ENCODE measurements at regions not wholly inside any gene's neighbourhood (a gene's known extent, or its start where the extent isn't known, plus 50 kb on each side); places are given as distances from the start of the nearest gene placed in this dataset.
"Not testable (repeated sequence)": the region's sequence is repeated elsewhere in the genome, so short reads cannot be mapped to it uniquely, and the experiment has no call there.

DNA sequence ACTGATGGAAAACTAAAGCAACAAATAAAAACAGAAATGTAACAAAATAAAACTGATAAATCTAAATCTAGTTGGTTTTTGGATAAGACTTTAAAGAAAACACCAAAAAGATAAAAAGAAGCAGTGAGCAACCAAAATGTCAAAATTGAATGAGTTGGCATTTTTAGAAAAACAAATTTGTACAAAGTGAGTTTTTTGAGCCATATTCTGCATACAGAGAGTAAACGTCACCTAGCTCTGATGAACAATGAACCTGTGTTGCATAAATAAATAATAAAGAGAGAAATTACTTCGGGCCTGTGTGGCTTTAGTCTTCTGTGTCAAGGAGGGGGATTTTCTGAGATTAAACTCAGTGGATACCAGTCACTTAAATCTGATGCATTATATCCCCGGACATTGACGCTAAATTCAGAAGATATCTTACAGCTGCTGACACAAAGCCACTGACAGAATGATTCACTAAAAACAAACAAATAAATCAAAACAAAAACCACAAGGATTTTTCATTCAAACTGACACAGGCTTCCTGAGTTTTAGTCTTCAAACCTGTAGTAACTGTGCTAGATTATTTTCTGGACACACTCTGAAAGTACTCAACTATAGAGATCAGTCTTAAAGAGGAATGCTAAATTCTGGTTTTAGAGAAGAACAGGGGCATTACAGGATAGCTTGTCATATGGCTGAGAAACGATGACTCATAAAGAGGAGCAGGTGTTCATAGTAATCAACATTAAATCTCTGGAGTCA, 403.5 kb upstream of the ST8SIA4 start:
- no peaks in the 10 kb centered on the region for H3K79me2 ChIP-seq (ENCODE audit: low read length)
- H3F3A ChIP-seq (ENCODE audit: insufficient read depth, low read length): no peaks in the 10 kb centered on the region
- H3K9me3 ChIP-seq (replicated peaks; ENCODE audit: insufficient read depth, low read length): no peaks in the 10 kb centered on the region
- no peaks in the 10 kb centered on the region for H3K4me1 ChIP-seq (ENCODE audit: low read length)
- H2AFZ ChIP-seq (ENCODE audit: low read length): no peak overlapping the region
- H3K9ac ChIP-seq (ENCODE audit: low read length): no peak overlapping the region
- H3K9me2 ChIP-seq (replicated peaks; ENCODE audit: insufficient read depth, low read length): no peaks in the 10 kb centered on the region
- TF ChIP-seq EZH2phosphoT487 (IDR thresholded peaks at IDR 0.05; ENCODE audit: low read length) (no peak), EZH2 (optimal IDR thresholded peaks at IDR 0.05; ENCODE audit: low read depth, low read length) (no peak)
- TF ChIP-seq, protein P1, sequence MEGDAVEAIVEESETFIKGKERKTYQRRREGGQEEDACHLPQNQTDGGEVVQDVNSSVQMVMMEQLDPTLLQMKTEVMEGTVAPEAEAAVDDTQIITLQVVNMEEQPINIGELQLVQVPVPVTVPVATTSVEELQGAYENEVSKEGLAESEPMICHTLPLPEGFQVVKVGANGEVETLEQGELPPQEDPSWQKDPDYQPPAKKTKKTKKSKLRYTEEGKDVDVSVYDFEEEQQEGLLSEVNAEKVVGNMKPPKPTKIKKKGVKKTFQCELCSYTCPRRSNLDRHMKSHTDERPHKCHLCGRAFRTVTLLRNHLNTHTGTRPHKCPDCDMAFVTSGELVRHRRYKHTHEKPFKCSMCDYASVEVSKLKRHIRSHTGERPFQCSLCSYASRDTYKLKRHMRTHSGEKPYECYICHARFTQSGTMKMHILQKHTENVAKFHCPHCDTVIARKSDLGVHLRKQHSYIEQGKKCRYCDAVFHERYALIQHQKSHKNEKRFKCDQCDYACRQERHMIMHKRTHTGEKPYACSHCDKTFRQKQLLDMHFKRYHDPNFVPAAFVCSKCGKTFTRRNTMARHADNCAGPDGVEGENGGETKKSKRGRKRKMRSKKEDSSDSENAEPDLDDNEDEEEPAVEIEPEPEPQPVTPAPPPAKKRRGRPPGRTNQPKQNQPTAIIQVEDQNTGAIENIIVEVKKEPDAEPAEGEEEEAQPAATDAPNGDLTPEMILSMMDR (IDR thresholded peaks at IDR 0.05; ENCODE audit: low read length): no peak
- no peaks in the 10 kb centered on the region for H3K36me3 ChIP-seq (replicated peaks; ENCODE audit: insufficient read depth, low read length)
- no peaks in the 10 kb centered on the region for H3K27me3 ChIP-seq (replicated peaks; ENCODE audit: insufficient read depth, low read length)
- no peak overlapping the region for H3K4me2 ChIP-seq (ENCODE audit: low read depth, low read length)
- no peak for DNase-seq
- H3K4me3 ChIP-seq (ENCODE audit: low read length): no peak overlapping the region
- H3K27ac ChIP-seq (ENCODE audit: low read length): no peak overlapping the region
- no peaks in the 10 kb centered on the region for H4K20me1 ChIP-seq (ENCODE audit: insufficient read depth, low read length)

DNA sequence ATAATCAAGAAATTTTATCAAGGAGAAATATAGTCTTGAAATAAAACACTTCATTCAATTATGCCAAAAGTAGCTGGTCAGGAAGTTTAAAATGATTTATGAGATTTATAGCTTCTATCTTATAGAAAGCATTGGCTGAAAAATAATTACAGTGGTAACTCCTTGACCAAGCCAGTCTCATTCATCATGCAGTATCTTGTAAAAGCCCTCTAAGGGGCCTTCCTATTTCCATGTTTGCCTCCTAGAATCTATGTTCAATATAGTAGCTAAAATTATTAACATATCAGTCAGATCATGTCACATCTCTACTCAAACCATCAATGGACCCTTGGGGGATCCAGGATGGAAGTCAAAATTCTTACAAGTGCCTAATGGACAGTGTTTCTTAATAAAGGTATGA, 393.4 kb upstream of the ST8SIA4 start:
- Histone ChIP-seq H3F3A (ENCODE audit: insufficient read depth, low read length) (no peaks in the 10 kb centered on the region), H2AFZ (ENCODE audit: low read length) (no peak overlapping the region), H3K36me3 (replicated peaks; ENCODE audit: insufficient read depth, low read length) (no peaks in the 10 kb centered on the region), H3K9me2 (replicated peaks; ENCODE audit: insufficient read depth, low read length) (no peaks in the 10 kb centered on the region), H3K4me3 (ENCODE audit: low read length) (no peak overlapping the region), H3K9ac (ENCODE audit: low read length) (no peak overlapping the region), H3K4me1 (ENCODE audit: low read length) (no peaks in the 10 kb centered on the region), H4K20me1 (ENCODE audit: insufficient read depth, low read length) (no peaks in the 10 kb centered on the region), H3K4me2 (ENCODE audit: low read depth, low read length) (no peak overlapping the region), H3K27me3 (replicated peaks; ENCODE audit: insufficient read depth, low read length) (no peaks in the 10 kb centered on the region), H3K79me2 (ENCODE audit: low read length) (no peaks in the 10 kb centered on the region), H3K27ac (ENCODE audit: low read length) (no peak overlapping the region), H3K9me3 (replicated peaks; ENCODE audit: insufficient read depth, low read length) (no peaks in the 10 kb centered on the region)
- DNase-seq: no peak
- no peak for TF ChIP-seq EZH2phosphoT487 (IDR thresholded peaks at IDR 0.05; ENCODE audit: low read length)
- TF ChIP-seq EZH2 (optimal IDR thresholded peaks at IDR 0.05; ENCODE audit: low read depth, low read length): no peak
- TF ChIP-seq, protein P1 (IDR thresholded peaks at IDR 0.05; ENCODE audit: low read length): no peak

DNA sequence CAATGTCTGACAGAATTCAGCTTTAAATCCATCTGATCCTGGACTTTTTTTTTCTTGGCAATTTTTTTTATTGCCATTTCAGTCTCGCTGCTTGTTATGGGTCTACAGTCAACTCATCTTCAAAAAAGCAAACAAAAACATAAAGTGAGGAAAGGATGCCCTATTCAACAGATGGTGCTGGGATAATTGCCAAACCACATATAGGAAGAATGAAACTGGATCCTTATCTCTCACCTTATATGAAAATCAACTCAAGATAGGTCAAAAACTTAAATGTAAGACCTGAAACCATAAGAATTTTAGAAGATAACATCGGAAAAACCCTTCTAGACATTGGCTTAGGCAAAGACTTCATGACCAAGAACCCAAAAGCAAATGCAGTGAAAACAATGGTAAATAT, 389.1 kb upstream of the ST8SIA4 start:
- Histone ChIP-seq H3K4me3 (ENCODE audit: low read length) (no peak overlapping the region), H3K4me1 (ENCODE audit: low read length) (no peaks in the 10 kb centered on the region), H3K27me3 (replicated peaks; ENCODE audit: insufficient read depth, low read length) (no peaks in the 10 kb centered on the region), H3K9me2 (replicated peaks; ENCODE audit: insufficient read depth, low read length) (no peaks in the 10 kb centered on the region), H3K27ac (ENCODE audit: low read length) (no peak overlapping the region), H3K79me2 (ENCODE audit: low read length) (no peaks in the 10 kb centered on the region), H3K4me2 (ENCODE audit: low read depth, low read length) (no peak overlapping the region), H3F3A (ENCODE audit: insufficient read depth, low read length) (no peaks in the 10 kb centered on the region), H4K20me1 (ENCODE audit: insufficient read depth, low read length) (no peaks in the 10 kb centered on the region), H2AFZ (ENCODE audit: low read length) (no peak overlapping the region), H3K9me3 (replicated peaks; ENCODE audit: insufficient read depth, low read length) (no peaks in the 10 kb centered on the region), H3K9ac (ENCODE audit: low read length) (no peak overlapping the region), H3K36me3 (replicated peaks; ENCODE audit: insufficient read depth, low read length) (no peaks in the 10 kb centered on the region)
- TF ChIP-seq EZH2phosphoT487 (IDR thresholded peaks at IDR 0.05; ENCODE audit: low read length): no peak
- no peak for TF ChIP-seq EZH2 (optimal IDR thresholded peaks at IDR 0.05; ENCODE audit: low read depth, low read length)
- TF ChIP-seq, protein P1 (IDR thresholded peaks at IDR 0.05; ENCODE audit: low read length): no peak
- no peak for DNase-seq

DNA sequence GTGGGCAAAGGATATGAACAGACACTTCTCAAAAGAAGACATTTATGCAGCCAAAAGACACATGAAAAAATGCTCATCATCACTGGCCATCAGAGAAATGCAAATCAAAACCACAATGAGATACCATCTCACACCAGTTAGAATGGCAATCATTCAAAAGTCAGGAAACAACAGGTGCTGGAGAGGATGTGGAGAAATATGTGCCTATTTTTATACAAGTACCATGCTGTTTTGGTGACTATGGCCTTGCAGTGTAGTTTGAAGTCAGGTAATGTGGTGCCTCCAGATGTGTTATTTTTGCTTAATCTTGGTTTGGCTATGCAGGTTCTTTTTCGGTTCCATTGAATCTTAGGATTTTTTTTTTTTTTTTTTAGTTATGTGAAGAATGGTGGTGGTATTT, 387.7 kb upstream of the ST8SIA4 start:
- H3K9me2 ChIP-seq (replicated peaks; ENCODE audit: insufficient read depth, low read length); H3F3A ChIP-seq (ENCODE audit: insufficient read depth, low read length); H3K79me2 ChIP-seq (ENCODE audit: low read length); H3K27me3 ChIP-seq (replicated peaks; ENCODE audit: insufficient read depth, low read length); DNase-seq; H3K9me3 ChIP-seq (replicated peaks; ENCODE audit: insufficient read depth, low read length); H3K4me3 ChIP-seq (ENCODE audit: low read length); H4K20me1 ChIP-seq (ENCODE audit: insufficient read depth, low read length); H3K9ac ChIP-seq (ENCODE audit: low read length); H2AFZ ChIP-seq (ENCODE audit: low read length); H3K36me3 ChIP-seq (replicated peaks; ENCODE audit: insufficient read depth, low read length); H3K4me1 ChIP-seq (ENCODE audit: low read length); H3K27ac ChIP-seq (ENCODE audit: low read length); H3K4me2 ChIP-seq (ENCODE audit: low read depth, low read length): not testable (repeated sequence)
